Smooth muscle cell (in vitro differentiated cells): ENCODE measurements at regions not wholly inside any gene's neighbourhood (a gene's known extent, or its start where the extent isn't known, plus 50 kb on each side); places are given as distances from the start of the nearest gene placed in this dataset.

Source experiments
- DNase-seq: peaks from one replicate; lab custom pipeline; 2025; ENCODE audit not compliant: unreplicated experiment; lab: John Stamatoyannopoulos, UW
- H2AFZ ChIP-seq: fragments of 200-600 bp; sonication (generic); 2 replicates; pipeline ENCODE4 v1.6.0; 2016; ENCODE audit warnings: antibody characterized with exemption, low read depth, mild to moderate bottlenecking
- H3F3A ChIP-seq: fragments of 200-600 bp; sonication (generic); 2 replicates; pipeline ENCODE4 v1.6.0; 2017; ENCODE audit warnings: antibody characterized with exemption, low read depth
- H3K27ac ChIP-seq: fragments of 200-600 bp; sonication (generic); 2 replicates; pipeline ENCODE4 v1.5.1; 2016; ENCODE audit warnings: low read depth, mild to moderate bottlenecking
- H3K27me3 ChIP-seq: fragments of 200-600 bp; sonication (generic); 2 replicates; pipeline ENCODE4 v1.6.1; 2016; ENCODE audit warnings: low read depth, mild to moderate bottlenecking
- H3K36me3 ChIP-seq: fragments of 200-600 bp; sonication (generic); 2 replicates; pipeline ENCODE4 v1.5.1; 2016; ENCODE audit warnings: low read depth
- H3K4me1 ChIP-seq: fragments of 200-600 bp; sonication (generic); 2 replicates; pipeline ENCODE4 v1.5.1; 2016; ENCODE audit warnings: low read depth
- H3K4me2 ChIP-seq: fragments of 200-600 bp; sonication (generic); 2 replicates; pipeline ENCODE4 v1.6.0; 2016; ENCODE audit warnings: mild to moderate bottlenecking
- H3K4me3 ChIP-seq: fragments of 200-600 bp; sonication (generic); 2 replicates; pipeline ENCODE4 v1.5.1; 2016; ENCODE audit warnings: mild to moderate bottlenecking
- H3K79me2 ChIP-seq: fragments of 200-600 bp; sonication (generic); 2 replicates; pipeline ENCODE4 v1.6.0; 2016; ENCODE audit warnings: low read depth, mild to moderate bottlenecking
- H3K9ac ChIP-seq: fragments of 200-600 bp; sonication (generic); 2 replicates; pipeline ENCODE4 v1.6.0; 2016; ENCODE audit warnings: low read depth
- H3K9me3 ChIP-seq: fragments of 200-600 bp; sonication (generic); replicated peaks from 2 replicates; pipeline ENCODE4 v1.5.1; 2016; ENCODE audit warnings: low read depth
- H4K20me1 ChIP-seq: fragments of 200-600 bp; sonication (generic); 2 replicates; pipeline ENCODE4 v1.6.0; 2016; ENCODE audit warnings: low read depth
- WGBS: methylation state at CpG from one replicate; pipeline ENCODE4 v1.1.7; 2016; ENCODE audit warnings: low lambda C conversion rate; 5-methylcytosine and 5-hydroxymethylcytosine counted together
- TF ChIP-seq, protein P1 (sequence below): fragments of 200-600 bp; sonication (generic); IDR thresholded peaks from 2 replicates; pipeline ENCODE4 v1.5.1; 2017; ENCODE audit warnings: borderline replicate concordance, mild to moderate bottlenecking, antibody characterized with exemption; ENCODE audit not compliant: insufficient read depth, poor library complexity, severe bottlenecking

DNA sequence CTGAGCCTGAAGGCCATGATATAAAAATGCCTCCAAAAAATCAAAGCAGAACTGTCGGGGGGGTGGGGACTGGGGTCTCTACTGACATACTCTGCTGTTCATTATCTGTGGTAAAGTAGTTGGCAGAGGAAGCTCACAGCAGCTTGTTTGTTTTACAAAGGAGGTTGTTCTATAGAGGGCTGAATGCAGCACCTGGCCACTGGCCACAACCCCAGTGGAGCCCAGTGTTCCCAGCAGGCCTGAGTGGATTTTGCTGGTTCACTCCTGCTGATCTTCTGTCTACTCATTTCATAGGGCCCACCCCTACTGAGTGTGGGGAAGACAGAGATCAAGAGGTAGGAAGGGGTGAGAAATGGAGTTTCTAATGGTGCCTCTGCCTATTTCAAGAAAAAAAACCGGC, 125.5 kb downstream of the DIPK2A start:
- Histone ChIP-seq H4K20me1 (no peaks in the 10 kb centered on the region), H3K9me3 (no peaks in the 10 kb centered on the region), H3K27me3 (no peaks in the 10 kb centered on the region), H3K4me2 (no peak overlapping the region), H3K36me3 (no peaks in the 10 kb centered on the region), H3K4me3 (no peak overlapping the region), H3K4me1 (peaks cover 6% of the 10 kb centered on the region), H2AFZ (no peak overlapping the region), H3K79me2 (no peaks in the 10 kb centered on the region), H3K27ac (no peak overlapping the region), H3F3A (no peaks in the 10 kb centered on the region), H3K9ac (no peak overlapping the region)
- DNase-seq, result no peak
- TF ChIP-seq, protein P1, sequence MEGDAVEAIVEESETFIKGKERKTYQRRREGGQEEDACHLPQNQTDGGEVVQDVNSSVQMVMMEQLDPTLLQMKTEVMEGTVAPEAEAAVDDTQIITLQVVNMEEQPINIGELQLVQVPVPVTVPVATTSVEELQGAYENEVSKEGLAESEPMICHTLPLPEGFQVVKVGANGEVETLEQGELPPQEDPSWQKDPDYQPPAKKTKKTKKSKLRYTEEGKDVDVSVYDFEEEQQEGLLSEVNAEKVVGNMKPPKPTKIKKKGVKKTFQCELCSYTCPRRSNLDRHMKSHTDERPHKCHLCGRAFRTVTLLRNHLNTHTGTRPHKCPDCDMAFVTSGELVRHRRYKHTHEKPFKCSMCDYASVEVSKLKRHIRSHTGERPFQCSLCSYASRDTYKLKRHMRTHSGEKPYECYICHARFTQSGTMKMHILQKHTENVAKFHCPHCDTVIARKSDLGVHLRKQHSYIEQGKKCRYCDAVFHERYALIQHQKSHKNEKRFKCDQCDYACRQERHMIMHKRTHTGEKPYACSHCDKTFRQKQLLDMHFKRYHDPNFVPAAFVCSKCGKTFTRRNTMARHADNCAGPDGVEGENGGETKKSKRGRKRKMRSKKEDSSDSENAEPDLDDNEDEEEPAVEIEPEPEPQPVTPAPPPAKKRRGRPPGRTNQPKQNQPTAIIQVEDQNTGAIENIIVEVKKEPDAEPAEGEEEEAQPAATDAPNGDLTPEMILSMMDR, result no peak
- 89% methylated on average over 2 of the region's 2 CpGs for WGBS

DNA sequence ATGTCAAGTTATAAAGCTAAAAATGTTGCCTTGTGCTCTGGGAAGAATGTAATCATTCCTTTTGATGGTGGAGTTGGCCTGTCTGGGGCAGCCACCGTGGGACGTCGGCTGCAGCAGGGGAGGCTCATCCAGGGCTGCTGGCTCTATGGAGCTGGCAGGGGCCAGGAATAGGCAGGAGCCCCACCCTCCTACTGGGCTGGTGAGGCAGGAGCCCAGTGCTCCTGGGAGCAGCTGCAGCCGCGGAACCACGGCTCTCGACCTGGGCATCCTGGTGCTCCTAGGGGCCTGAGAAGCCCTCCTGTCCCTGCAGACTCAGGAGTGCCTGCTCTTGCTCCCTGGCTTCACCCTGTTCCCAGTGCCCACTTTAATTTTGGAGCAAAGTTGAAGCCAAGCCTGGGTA, 127.1 kb downstream of the DIPK2A start:
- Histone ChIP-seq H3K27ac (no peak overlapping the region), H3K36me3 (no peaks in the 10 kb centered on the region), H4K20me1 (no peaks in the 10 kb centered on the region), H3F3A (no peaks in the 10 kb centered on the region), H2AFZ (no peak overlapping the region), H3K27me3 (no peaks in the 10 kb centered on the region), H3K9me3 (no peaks in the 10 kb centered on the region), H3K79me2 (no peaks in the 10 kb centered on the region), H3K9ac (no peak overlapping the region), H3K4me1 (peaks cover 6% of the 10 kb centered on the region), H3K4me3 (no peak overlapping the region), H3K4me2 (no peak overlapping the region)
- DNase-seq, result no peak
- 97% methylated on average over 7 of the region's 7 CpGs for WGBS
- TF ChIP-seq, protein P1, result no peak

DNA sequence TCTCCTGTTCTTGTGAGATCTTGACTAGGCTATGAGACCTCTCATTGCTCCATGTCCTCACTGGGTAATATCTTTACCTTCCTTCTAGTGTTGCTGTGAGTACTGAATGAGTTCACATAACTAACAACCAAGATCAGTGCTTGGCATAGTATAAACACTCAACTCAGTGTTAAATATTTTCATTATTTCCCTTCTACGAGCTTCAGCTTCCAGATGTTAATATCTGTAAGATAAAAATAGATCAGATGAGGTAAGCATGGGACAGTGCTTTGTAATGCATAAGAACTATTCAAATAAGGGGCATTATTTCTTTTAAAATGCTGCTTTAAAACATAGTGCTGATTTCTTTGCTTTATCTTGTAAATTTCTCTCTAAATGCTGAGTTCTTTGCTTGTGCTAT, 130.8 kb downstream of the DIPK2A start:
- H3K4me1 ChIP-seq, result peaks cover 8% of the 10 kb centered on the region
- no peaks in the 10 kb centered on the region for H3K9me3 ChIP-seq
- no peaks in the 10 kb centered on the region for H3K36me3 ChIP-seq
- no peak overlapping the region for H3K27ac ChIP-seq
- no peaks in the 10 kb centered on the region for H3K79me2 ChIP-seq
- H3K9ac ChIP-seq, result no peak overlapping the region
- no peak overlapping the region for H3K4me3 ChIP-seq
- H3K27me3 ChIP-seq, result no peaks in the 10 kb centered on the region
- H2AFZ ChIP-seq, result no peak overlapping the region
- 35% methylated on average over 1 of the region's 1 CpG for WGBS
- no peaks in the 10 kb centered on the region for H4K20me1 ChIP-seq
- DNase-seq, result no peak
- H3F3A ChIP-seq, result no peaks in the 10 kb centered on the region
- TF ChIP-seq, protein P1, result no peak
- no peak overlapping the region for H3K4me2 ChIP-seq

DNA sequence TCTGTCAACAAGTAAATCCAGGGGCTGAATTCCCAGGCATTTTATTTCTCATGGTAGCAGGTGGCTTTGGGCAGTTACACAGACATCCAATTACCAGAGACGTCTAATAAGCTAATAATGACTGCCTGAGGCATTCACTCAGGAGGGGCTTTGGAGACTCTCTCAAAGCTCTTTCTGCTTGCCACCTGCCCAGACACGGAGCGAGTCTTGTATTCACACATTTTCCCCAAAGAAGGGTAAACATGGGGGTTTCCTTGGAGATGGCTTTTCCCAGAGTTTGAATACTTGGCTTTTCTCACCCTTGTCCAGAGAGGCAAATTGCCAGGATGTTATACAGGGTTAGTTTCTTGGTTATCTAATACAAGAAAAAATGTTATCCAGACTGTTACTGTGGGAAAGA, 132.6 kb downstream of the DIPK2A start:
- WGBS, result 67% methylated on average over 3 of the region's 3 CpGs
- TF ChIP-seq, protein P1, result no peak

More for the DNA sequence above, 132.6 kb downstream of the DIPK2A start:
- no peak overlapping the region for H3K4me3 ChIP-seq
- peaks cover 6% of the 10 kb centered on the region for H3K4me1 ChIP-seq
- no peak overlapping the region for H3K4me2 ChIP-seq
- no peaks in the 10 kb centered on the region for H3K27me3 ChIP-seq
- no peaks in the 10 kb centered on the region for H3K9me3 ChIP-seq
- no peak overlapping the region for H3K9ac ChIP-seq
- H3K27ac ChIP-seq, result no peak overlapping the region
- H4K20me1 ChIP-seq, result no peaks in the 10 kb centered on the region
- no peaks in the 10 kb centered on the region for H3K36me3 ChIP-seq
- H3F3A ChIP-seq, result no peaks in the 10 kb centered on the region
- no peak overlapping the region for H2AFZ ChIP-seq
- no peak for DNase-seq
- H3K79me2 ChIP-seq, result no peaks in the 10 kb centered on the region
